Retina (tissue), 1 donor: ENCODE measurements at regions not wholly inside any gene's neighbourhood (a gene's known extent, or its start where the extent isn't known, plus 50 kb on each side); places are given as distances from the start of the nearest gene placed in this dataset.

Source experiments
- DNase-seq: peaks from one replicate; pipeline ENCODE4 v3.0.0-alpha.2; 2016

DNA sequence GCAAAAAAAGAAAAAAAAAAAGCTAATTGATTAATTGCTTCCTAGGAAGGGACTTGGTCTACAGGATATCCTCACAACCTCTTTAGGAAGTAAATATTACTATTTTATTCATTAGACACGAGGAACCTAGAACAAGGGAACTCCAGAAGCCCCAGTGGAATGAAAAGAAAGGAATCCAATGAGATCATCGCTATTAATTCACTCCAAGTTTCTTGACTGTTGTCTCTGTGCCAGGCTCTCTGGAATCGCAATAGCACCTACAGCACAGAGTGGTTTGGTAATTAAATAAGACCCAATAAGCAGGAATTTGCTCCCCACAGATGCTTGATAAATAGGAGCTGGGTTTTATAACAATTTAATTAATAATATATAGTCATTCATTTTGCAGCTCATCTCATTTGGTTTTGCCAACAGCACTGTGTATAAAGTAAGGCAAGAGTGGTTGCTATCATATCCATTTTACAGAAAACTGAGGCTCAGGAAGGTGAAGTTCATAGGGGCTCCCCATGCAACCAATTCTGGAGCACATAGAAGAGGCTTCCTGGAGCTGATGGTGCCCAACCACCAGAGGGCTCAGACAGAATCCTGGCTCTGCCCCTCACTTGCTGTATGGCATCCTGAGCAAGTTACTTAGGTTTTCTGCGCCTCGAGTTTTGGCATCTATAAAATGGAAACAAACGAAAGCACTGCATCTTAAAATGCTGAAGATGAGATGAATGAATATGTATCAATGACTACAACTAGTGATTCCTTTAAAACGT is 420.2 kb downstream of the MED13L start:
- no peak for DNase-seq

DNA sequence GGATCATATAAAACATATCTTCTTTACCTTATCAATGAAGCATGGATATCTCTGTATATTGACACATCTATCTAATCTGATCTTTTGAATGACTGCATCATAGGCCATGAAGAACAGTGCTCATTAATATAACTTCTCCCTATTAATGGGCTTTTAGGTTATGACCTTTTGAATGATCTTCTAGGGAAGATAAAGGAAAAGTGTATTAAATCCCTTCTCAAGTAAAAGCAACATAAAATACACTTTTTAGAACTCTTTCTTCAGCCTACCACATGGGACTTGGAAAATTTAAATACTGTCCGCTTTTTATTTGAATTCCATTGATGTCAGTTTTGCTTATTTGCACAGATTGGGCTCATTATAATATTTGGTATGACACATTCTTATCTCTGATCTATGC is 425.4 kb downstream of the MED13L start:
- DNase-seq = no peak

DNA sequence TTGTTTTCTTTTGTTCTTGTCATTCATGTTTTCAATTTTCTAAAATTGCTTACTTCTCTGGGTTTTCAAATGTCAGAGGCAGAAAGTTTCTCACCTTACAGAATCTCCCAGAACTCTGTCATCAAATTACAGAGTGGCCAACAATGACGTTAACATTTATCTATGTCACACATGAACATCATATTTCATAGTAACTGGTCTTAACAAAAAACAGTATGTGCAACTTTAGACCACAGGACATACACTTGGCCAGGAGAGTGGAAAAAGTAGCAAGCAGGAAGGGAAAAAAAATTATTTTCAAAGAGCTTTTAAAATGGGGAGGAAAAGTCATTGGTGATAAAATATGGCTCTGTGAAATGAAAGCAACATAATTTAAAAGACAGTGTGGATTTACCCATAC is 426.5 kb downstream of the MED13L start:
- DNase-seq = no peak

DNA sequence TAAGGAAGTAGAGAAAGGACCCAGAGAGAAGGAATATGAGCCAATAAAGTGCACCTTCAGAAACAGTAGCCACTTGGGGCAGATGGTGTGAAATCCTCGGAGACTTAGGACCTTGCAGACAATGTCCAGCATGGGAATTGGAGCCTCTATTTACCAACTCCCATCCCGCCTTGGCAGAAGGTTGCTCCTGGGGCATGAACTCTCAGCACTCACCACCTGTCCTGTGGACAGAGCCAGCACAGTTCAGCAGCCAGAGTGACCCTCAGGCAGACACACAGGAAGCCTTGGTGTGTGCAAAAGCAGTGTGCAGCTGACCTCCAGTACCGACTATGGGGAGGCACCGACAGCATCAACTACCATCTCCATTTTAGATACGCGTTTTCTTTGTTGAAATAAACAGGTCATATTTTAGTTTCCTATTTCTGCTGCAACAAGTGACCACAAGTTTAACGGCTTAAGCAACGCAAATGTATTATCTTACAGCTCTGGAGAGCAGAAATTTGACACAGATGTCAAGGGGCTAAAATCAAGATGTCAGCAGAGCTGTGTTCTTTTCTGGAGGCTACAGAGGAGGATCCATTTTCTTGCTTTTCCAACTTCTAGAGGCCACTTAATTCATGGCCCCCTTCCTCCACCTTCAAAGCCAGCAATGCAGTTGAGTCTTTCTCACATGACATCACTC is 428.1 kb downstream of the MED13L start:
- no peak for DNase-seq

DNA sequence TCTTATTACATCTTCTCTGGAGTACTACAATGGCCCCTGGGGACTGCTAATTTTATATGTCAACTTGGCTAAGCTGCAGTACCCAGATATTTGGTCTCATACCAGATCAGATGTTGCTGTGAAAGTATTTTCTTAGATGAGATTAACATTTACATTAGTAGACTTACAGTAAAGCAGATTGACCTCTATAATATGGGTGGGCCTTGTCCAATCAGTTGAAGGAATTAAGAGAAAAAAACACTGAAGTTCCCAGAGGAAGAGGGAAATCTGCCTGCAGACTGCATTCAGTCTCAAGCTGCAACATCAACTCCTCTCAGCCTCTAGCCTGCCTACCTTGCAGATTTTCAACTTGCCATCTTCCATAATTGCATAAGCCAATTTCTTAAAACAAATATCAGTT is 430.1 kb downstream of the MED13L start:
- DNase-seq = no peak

DNA sequence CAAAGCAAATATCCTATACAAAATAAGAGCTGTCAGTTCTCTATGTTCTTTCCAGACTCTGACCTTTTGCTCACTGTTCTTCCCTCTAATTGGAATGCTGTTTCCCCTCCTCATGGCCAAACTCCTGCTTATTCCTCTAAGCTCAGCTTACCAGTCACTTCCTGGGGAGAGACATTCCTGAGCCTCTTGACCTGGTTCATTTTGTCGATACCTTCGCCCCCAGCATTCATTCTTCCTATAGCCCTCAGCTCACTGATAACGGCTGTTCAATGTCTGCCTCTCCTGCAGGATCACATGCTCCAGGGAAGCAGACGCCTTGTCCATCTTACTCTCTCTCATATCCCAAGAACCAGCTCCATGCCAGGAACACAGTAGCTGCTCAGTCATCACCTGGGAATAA is 431.0 kb downstream of the MED13L start:
- no peak for DNase-seq

DNA sequence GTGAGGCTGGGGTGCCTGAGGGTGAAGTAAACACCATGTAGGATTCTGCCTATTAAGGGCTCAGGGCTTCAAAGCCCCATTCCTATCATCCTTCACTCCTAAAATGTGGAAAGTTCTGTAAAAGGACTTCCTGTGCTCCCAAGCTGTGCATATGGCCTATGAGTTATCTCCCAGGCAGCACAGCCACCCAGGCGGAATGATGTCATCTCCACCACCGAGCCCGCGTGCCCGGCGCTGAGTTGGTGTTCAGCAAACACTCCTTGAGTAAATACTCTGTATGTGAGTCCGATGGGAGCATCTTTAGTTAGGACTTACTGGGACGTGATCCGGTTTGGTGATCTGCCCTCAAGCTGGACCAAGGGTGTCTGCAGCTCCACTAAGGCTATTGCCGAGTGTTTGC is 437.3 kb downstream of the MED13L start:
- DNase-seq = no peak

DNA sequence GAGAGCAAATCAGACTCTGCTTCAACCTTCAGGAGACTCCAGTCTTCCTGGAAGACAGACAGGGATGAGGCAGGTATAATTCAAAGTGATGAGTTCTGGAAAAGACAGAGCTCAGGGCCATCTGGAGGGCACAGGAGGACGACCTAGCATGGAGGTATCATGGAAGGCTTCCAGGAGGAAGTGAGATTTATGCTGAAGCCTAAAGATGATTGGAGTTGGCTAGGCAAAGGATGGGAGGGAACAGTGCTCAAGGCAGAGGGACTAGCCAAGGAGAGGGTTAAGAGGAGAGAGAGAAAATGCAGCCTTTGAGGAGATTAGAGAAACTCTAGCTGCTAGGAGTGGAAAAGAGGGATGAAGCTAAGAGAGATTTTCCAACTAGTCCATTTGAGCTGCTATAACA is 438.5 kb downstream of the MED13L start:
- no peak for DNase-seq

DNA sequence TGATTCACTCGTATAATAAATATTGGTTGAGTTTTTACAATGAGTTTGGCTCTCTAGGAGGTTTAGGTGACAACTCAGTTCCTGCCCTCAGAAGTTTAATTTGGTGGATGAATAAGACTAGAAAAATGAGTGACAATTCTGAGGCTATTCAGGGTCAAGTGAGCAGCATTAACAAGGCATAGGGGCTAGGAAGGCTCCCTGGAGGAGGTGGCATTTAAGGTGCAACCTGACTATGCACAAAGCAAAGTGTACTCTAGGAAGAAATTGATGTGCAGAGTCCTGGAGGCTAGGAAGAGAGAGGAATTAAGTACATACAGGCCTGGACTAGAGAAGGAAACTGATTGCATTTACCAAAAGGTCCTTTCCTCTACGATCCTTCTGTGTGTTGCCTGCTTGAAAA is 440.3 kb downstream of the MED13L start:
- no peak for DNase-seq

DNA sequence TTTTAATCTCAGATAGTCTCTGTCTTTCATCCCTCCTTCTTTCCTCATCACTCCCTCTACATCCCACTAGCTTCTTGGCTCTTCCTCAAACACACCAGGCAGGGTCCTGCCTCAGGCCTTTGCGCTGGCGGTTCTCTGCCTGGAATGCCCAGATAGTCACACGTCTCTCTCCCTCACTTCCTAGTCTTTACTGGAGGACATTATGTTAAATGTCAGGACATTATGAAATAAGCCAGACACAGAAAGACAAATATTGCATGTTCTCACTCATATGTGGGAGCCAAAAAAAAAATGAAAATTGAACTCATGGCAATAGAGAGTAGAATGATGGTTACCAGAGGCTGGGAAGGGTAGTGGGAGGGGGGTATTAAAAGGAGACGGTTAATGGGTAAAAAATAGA is 442.0 kb downstream of the MED13L start:
- no peak for DNase-seq

DNA sequence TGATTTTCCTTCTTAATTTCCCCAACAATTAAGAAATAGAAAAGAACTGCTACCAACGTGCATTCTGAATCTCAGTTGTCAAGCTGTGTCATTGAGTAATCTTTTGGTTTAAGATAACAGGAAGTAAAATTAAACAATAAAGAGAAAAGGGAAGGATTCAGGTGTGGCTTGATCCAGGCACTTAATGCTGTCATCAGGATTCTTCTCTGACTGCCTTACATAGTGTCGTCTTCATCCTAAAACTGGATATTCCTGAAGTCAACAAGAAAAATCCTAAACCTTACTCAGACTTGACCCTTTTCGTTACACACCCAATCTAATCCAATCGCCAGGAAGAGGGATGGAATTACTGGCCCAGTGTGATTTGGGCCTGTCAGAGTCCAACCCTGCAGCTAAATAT is 443.8 kb downstream of the MED13L start:
- DNase-seq = no peak

DNA sequence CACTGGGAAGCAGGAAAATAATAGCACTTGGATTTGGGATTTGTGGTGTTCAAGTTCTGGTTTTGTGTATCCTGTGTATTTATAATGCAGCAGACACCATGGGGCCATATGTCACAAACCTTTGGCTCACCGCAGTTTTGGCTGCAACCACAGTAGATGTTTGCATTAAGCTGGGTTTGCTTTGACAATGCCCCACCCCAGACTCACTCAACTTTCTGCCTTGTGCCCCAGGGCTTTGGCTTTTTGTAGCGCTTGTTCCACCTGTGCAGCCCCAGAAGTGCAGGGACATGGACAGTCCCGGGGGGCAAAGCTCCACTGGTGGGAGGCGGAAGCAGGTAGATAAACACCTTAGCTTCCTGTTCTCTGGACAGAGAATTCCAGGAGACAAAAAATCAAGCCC is 446.9 kb downstream of the MED13L start:
- DNase-seq = no peak

DNA sequence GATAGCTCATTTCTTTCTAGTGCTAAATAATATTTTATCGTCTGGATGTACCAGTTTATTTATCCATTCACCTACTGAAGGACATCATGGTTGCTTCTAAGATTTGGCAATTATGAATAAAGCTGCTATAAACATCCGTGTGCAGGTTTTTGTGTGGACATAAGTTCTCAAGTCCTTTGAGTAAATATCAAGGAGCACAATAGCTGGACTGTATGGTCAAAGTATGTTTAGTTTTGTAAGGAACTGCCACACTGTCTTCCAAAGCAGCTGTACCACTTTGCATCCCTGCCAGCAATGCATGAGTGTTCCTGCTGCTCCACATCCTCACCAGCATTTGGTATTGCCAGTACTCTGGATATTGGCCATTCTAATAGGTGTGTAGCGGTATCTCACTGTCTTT is 447.4 kb downstream of the MED13L start:
- no peak for DNase-seq

DNA sequence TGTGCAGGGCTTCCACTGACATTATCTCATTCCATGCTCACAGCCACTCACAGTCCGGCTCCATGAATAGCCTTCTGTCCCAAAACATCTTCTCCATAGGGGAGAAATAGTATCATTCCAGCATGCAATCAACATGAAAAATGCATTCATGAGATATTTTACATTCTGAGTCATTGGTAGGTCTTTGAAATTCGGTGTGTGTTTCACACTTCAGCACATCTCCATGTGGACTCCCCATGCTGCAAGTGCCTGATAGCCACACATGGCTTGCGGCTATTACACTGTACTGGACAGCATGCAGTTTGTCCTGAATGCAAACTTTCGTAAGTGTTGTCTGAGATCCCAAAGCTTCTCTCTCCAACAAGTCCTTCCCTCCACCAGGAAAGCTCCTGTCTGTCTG is 449.3 kb downstream of the MED13L start:
- no peak for DNase-seq

DNA sequence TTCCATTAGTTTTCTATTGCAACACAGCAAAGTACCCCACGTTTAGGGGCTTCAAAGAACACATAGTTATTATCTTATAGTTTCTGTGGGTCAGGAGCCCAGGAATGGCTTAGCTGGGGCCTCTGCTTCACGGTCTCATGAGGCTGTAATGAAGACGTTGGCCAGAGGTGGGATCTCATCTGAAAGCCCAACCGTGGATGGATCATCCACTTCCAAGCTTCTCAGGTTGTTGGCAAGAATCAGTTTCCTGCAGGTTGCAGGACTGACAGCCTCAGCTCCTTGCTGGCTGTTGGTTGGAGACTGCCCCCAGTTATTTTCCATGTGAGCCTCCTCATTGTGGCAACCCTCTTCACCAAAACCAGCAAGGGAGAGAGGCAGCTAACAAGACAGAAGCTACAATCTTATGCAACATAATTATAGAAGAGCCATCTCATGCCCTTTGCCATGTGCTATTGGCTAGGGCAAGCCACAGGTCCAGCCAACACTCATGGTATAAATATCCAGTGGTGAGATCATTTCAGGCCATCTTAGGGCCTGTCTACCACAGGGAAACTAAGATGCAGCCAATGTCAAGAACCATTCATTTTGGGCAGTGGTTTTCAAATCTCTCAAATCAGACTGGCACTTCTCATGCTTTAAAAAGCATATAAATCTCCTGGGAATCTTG is 452.4 kb downstream of the MED13L start:
- DNase-seq = no peak

DNA sequence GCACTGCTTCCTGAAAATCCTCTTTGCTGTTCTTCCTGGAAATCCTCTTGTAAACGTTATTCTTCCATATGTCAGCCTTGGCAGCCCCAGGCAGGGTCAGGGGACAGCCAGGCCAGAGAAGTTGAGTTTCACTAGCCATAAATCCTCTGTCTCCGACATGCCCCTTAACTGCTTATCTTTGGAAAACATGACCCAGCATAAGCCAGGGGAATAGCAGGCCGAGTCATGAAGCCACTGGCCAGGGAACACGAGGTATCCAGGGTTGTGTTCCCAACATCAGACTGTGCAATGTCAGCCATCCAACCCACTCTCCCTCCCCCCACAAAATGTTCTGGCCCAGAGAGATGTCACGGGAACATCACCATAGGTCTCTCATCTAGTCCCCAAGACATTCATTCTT is 453.9 kb downstream of the MED13L start:
- DNase-seq = no peak

DNA sequence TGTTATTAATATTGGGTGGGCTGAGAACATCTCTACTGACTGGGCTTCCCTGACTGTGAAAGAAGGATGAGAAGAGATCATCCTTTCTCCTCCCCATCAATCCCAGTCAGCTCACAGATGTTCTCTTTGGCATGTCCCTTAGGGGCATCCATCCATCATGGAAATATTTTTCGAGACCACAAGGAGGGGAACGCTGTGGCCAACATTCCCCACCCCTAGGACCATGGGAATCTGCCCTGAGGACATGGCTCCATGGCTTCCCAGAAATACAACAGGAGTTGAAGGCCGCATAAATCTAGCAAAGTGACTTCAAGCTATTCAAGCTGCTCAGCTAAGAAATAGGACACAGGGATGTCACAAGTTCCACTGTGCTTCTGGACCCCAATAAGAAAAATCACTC is 456.8 kb downstream of the MED13L start:
- DNase-seq = no peak

DNA sequence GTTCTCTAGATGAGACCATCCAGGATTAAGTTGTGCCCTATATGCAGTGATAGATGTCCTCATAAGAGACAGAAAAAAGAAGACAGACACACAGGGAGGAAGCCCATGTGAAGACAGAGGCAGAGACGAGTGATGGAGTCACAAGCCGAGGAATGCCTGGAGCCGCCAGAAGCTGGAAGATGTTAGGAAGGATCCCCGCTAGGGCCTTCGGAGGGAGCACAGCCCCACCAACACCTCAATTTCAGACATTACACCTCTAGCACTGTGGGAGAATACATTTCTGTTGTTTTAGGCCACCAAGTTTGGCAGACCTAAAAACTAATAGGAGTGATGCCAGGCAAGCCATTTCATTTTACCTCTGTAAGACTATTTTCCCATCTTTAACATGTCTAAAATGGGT is 458.5 kb downstream of the MED13L start:
- DNase-seq = no peak

DNA sequence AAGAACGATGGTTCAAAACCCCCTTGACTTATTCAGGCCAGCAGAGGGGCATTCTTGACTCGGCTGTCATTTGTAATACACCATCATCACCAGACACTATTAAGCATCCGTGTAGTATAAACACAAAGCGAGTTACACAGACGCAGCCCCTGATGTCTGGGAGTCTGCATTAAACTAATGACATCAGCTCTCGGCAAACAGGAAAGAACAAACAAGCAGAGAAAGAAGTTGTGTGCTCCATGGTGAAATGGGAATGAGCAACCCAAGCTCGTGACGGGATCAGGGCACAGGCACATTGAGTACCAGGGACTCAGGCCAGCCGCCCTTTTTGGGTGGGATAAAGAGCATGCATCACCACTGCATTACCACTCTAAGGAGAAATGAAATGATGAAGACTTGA is 460.1 kb downstream of the MED13L start:
- DNase-seq = no peak

DNA sequence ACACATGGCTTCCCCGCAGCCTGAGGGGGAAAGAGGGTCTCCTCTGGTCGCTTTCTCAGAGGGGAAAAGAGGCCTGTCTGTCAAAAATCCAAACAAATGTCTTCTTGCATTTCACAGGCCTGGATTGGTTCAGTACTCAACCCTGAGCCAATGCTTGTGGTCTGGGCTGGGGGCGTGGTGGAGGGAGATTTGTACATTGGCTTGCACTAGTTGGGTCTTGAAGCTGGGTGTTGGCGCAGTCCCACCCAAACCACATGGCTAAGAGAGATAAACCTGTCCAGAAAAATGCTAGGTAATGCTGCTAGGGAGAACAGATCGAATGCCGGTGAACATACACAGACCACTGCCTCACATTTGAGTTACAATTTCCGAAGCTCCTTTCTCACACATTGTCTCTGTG is 461.6 kb downstream of the MED13L start:
- DNase-seq = no peak

DNA sequence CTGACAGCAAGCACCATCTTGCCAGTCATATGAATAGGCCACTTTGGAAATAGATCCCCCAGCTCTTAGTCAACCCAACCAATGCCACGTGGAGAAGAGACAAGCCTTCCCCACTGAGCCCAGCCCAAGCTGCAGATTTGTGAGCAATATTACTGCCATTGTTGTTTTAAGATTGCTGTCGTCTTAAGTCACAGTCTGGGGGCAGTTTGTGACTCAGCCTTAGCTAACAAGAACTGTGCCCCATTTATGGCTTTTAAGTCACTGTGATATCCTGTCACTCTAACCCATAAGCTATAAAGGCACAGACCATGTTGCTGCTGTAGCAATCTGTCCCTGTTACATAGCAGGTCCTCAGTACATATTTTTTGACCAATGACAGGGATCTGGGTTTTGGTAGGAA is 464.2 kb downstream of the MED13L start:
- no peak for DNase-seq

DNA sequence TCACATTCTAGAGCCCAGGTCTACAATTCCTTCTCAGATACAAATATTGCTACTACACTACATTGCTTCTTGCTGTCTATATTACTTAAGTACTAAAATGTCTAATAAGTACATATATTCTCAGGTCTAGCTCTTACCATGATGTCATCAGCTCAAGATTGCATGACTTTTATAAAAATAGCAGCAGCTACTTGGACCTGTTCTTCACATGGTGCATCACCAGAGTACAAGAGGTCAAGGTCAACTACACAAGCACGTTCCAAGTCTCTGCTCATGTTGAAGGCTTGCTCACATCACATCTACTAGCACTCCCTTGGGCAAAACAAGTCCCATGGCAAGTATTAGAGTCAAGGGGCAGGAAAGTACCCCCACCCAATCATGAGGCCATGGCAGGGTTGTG is 465.6 kb downstream of the MED13L start:
- no peak for DNase-seq

DNA sequence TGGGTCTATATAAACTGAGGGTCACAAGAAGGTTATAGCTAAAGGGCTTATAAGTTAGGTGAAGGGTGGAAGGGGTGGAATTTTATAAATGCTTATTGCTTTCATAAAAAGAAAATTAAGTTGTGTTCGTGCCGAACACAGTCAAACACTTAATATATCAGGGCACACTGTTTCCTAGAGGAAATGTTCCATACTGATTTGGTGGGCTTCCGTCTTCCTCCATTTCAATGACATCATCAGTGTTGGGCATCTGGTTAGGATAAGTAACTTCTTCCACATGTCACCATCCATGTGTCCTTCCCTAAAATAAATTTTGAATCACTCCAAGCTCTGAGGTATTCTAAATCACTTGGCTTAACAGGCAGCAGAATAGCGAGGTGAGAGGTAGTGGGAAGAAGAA is 466.4 kb downstream of the MED13L start:
- DNase-seq = no peak

DNA sequence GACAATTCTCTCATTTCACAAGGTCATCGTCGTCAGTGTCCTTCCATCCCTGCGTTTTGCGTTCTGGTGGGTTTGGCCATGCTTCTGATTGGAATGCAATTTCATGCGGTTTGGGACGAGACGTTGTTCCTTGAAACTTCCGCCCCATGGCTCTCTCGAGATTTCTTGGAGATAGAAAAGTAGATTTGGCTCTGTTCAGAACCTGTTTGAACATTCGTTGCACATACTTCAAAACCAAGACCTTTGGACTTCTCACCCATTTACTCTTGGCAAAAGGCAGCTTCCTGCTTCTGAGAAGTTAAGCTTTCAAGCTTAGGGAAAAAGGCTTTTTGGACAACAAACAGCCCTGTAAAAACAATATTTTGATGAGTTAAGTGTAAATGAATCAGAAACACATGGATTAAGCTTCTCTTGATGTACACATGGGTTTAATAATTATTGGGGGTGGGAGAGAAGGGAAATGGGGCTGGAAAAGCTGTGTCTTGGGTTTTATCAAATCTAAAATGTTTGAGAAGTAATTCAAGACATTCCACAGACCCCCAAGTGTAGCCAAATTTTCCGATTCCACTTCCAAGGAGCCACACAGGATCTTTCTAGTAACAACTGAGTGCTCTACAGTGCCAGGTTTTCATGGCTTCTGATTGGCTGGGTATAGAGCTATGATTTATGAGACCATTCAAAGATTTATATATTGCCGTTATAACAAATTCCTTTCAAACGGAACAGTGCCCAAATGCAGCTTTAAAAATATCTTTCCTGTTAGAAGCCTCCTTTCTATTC is 467.2 kb downstream of the MED13L start:
- DNase-seq = no peak
